Neural cell (in vitro differentiated cells): ENCODE measurements at regions not wholly inside any gene's neighbourhood (a gene's known extent, or its start where the extent isn't known, plus 50 kb on each side); places are given as distances from the start of the nearest gene placed in this dataset.

Source experiments
- H2AFZ ChIP-seq: fragments of 200-600, 300-800 bp; sonication (generic), shearing (Covaris generic); 2 replicates; pipeline ENCODE4 v1.6.0; 2014; ENCODE audit warnings: low read depth, mild to moderate bottlenecking, antibody characterized with exemption, low read length, moderate library complexity
- H3F3A ChIP-seq: fragments of 200-600 bp; shearing (Covaris generic); 2 replicates; pipeline ENCODE4 v1.6.1; 2016; ENCODE audit warnings: mild to moderate bottlenecking, moderate library complexity, mixed read lengths, antibody characterized with exemption, low read length; ENCODE audit not compliant: insufficient read depth, poor library complexity, severe bottlenecking
- H3K27ac ChIP-seq: fragments of 200-600, 300-800 bp; sonication (generic), shearing (Covaris generic); 2 replicates; pipeline ENCODE4 v1.5.1; 2014; ENCODE audit warnings: mild to moderate bottlenecking, low read length, moderate library complexity
- H3K27me3 ChIP-seq: fragments of 300-800, 200-600 bp; sonication (generic), shearing (Covaris generic); 2 replicates; pipeline ENCODE4 v1.6.0; 2014; ENCODE audit warnings: mild to moderate bottlenecking, low read depth, low read length, moderate library complexity; ENCODE audit not compliant: insufficient read depth
- H3K36me3 ChIP-seq: fragments of 300-800, 200-600 bp; sonication (generic), shearing (Covaris generic); 2 replicates; pipeline ENCODE4 v1.5.1; 2014; ENCODE audit warnings: mild to moderate bottlenecking, antibody characterized with exemption, low read length, moderate library complexity; ENCODE audit not compliant: insufficient read depth
- H3K4me2 ChIP-seq: fragments of 300-800, 200-600 bp; sonication (generic), shearing (Covaris generic); 2 replicates; pipeline ENCODE4 v1.6.0; 2014; ENCODE audit warnings: mild to moderate bottlenecking, low read length
- H3K4me3 ChIP-seq: fragments of 300-800, 200-600 bp; sonication (generic), shearing (Covaris generic); 2 replicates; pipeline ENCODE4 v1.5.1; 2014; ENCODE audit warnings: mild to moderate bottlenecking, low read length, moderate library complexity
- H3K79me2 ChIP-seq: fragments of 200-600 bp; shearing (Covaris generic); replicated peaks from 2 replicates; pipeline ENCODE4 v1.6.0; 2014; ENCODE audit warnings: mild to moderate bottlenecking, low read length, moderate library complexity; ENCODE audit not compliant: insufficient read depth
- H3K9ac ChIP-seq: fragments of 300-800, 200-600 bp; sonication (generic), shearing (Covaris generic); 2 replicates; pipeline ENCODE4 v1.6.1; 2016; ENCODE audit warnings: mild to moderate bottlenecking, low read length, mixed read lengths
- H3K9me2 ChIP-seq: fragments of 200-600 bp; shearing (Covaris generic); 2 replicates; pipeline ENCODE4 v1.6.1; 2016; ENCODE audit warnings: mild to moderate bottlenecking, low read length, mixed read lengths; ENCODE audit not compliant: insufficient read depth
- H3K9me3 ChIP-seq: fragments of 200-600, 300-800 bp; sonication (generic), shearing (Covaris generic); 2 replicates; pipeline ENCODE4 v1.6.1; 2016; ENCODE audit warnings: mild to moderate bottlenecking, mixed run types, low read length, moderate library complexity, mixed read lengths
- H4K20me1 ChIP-seq: fragments of 200-600 bp; shearing (Covaris generic); 2 replicates; pipeline ENCODE4 v1.6.1; 2016; ENCODE audit warnings: mild to moderate bottlenecking, mixed run types; ENCODE audit not compliant: insufficient read depth
- EP300 ChIP-seq: fragments of 450-650 bp; conservative IDR thresholded peaks from 2 replicates; pipeline ENCODE4 v1.6.1; 2014; ENCODE audit warnings: antibody characterized with exemption, mild to moderate bottlenecking, moderate library complexity; ENCODE audit not compliant: poor library complexity, severe bottlenecking
- EZH2 ChIP-seq: fragments of 200-600, 300-800 bp; shearing (Covaris generic), sonication (generic); IDR thresholded peaks from 2 replicates; pipeline ENCODE4 v1.6.1; 2014; ENCODE audit warnings: antibody characterized with exemption, low read length, borderline replicate concordance, mild to moderate bottlenecking; ENCODE audit not compliant: insufficient read depth, poor library complexity, severe bottlenecking
- MXI1 ChIP-seq: fragments of 450-650 bp; conservative IDR thresholded peaks from 2 replicates; pipeline ENCODE4 v1.6.1; 2014; ENCODE audit warnings: antibody characterized with exemption, mild to moderate bottlenecking; ENCODE audit not compliant: poor library complexity, severe bottlenecking
- POLR2AphosphoS5 ChIP-seq: IDR thresholded peaks from 2 replicates; pipeline ENCODE4 v1.6.1; 2012
- RAD21 ChIP-seq: fragments of 450-650 bp; conservative IDR thresholded peaks from 2 replicates; pipeline ENCODE4 v1.6.1; 2014; ENCODE audit warnings: antibody characterized with exemption, mild to moderate bottlenecking, moderate library complexity
- SMC3 ChIP-seq: fragments of 450-650 bp; conservative IDR thresholded peaks from 2 replicates; pipeline ENCODE4 v1.6.1; 2014; ENCODE audit warnings: antibody characterized with exemption, mild to moderate bottlenecking, moderate library complexity; ENCODE audit not compliant: poor library complexity
- TAF1 ChIP-seq: IDR thresholded peaks from 2 replicates; pipeline ENCODE4 v1.6.1; 2012; ENCODE audit warnings: low read depth
- TF ChIP-seq, protein P1 (sequence below): fragments of 450-650 bp; IDR thresholded peaks from 2 replicates; pipeline ENCODE4 v1.5.1; 2014; ENCODE audit warnings: antibody characterized with exemption, mild to moderate bottlenecking, moderate library complexity; ENCODE audit not compliant: poor library complexity, severe bottlenecking
- TF ChIP-seq, protein P2 (sequence below): IDR thresholded peaks from 2 replicates; pipeline ENCODE4 v1.6.1; 2012; ENCODE audit warnings: borderline replicate concordance

DNA sequence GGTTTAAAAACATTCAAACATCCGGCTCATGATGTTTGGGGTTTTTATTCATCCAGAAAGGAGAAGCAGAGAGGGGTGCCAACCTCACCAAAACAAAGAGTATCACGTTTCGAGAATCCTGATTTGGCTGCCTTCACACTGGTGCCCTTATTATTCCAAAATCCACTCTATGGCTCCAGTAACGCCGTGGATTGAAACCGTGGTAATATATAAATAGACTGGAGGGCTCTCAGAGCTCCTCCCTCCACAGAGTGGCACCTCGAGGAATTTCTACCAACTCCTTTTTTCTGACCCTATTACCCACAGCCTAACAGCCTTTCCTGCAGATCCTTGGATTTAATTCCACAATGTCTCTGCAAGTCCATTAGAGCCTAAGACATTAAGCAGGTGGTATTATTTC lies 353.6 kb downstream of the CRPPA start:
- Histone ChIP-seq H3F3A (no peaks in the 10 kb centered on the region), H3K27ac (no peak overlapping the region)
- TF ChIP-seq, protein P1, sequence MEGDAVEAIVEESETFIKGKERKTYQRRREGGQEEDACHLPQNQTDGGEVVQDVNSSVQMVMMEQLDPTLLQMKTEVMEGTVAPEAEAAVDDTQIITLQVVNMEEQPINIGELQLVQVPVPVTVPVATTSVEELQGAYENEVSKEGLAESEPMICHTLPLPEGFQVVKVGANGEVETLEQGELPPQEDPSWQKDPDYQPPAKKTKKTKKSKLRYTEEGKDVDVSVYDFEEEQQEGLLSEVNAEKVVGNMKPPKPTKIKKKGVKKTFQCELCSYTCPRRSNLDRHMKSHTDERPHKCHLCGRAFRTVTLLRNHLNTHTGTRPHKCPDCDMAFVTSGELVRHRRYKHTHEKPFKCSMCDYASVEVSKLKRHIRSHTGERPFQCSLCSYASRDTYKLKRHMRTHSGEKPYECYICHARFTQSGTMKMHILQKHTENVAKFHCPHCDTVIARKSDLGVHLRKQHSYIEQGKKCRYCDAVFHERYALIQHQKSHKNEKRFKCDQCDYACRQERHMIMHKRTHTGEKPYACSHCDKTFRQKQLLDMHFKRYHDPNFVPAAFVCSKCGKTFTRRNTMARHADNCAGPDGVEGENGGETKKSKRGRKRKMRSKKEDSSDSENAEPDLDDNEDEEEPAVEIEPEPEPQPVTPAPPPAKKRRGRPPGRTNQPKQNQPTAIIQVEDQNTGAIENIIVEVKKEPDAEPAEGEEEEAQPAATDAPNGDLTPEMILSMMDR = no peak
- no peak for TF ChIP-seq POLR2AphosphoS5

DNA sequence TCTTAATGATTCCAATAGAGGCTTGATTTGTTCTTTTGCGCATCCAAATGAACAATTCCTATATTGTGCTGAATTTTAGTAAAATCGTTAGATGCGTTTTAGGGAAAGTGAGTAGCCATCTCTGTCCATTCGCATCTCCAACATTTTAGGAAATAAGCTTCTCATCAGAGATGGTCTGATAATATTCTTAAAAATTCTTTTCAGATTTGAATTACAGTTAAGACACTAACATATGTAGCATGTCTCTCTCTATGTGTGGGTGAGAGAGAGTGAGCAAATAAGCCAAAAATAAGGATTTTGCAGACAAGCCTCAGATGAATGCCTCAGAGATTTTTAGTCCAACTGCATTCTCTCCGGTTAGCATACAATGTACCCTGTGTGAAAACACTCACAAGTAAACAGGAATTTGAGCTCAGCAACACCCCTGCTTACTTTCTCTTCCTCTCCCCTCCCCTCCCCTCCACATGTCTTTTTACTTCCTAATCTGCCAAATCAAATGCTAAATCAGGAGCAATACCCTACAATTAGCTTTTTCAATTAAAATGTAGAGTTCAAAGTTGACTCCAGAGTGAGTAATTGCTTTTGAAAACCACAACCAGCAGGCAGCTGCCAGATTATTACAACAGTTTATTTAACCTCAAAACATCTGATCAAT lies 354.4 kb downstream of the CRPPA start:
- Histone ChIP-seq H3K79me2 (no peaks in the 10 kb centered on the region), H3K4me3 (no peak overlapping the region), H3K9ac (no peak overlapping the region), H2AFZ (no peak overlapping the region), H3K4me2 (no peak overlapping the region), H3K9me2 (no peaks in the 10 kb centered on the region), H3F3A (no peaks in the 10 kb centered on the region), H3K36me3 (no peaks in the 10 kb centered on the region), H3K9me3 (no peaks in the 10 kb centered on the region), H4K20me1 (no peaks in the 10 kb centered on the region), H3K27me3 (no peaks in the 10 kb centered on the region), H3K27ac (no peak overlapping the region)
- TF ChIP-seq MXI1 (no peak), RAD21 (no peak), SMC3 (no peak), EP300 (no peak), TAF1 (no peak), POLR2AphosphoS5 (no peak), EZH2 (no peak)
- TF ChIP-seq, protein P2, sequence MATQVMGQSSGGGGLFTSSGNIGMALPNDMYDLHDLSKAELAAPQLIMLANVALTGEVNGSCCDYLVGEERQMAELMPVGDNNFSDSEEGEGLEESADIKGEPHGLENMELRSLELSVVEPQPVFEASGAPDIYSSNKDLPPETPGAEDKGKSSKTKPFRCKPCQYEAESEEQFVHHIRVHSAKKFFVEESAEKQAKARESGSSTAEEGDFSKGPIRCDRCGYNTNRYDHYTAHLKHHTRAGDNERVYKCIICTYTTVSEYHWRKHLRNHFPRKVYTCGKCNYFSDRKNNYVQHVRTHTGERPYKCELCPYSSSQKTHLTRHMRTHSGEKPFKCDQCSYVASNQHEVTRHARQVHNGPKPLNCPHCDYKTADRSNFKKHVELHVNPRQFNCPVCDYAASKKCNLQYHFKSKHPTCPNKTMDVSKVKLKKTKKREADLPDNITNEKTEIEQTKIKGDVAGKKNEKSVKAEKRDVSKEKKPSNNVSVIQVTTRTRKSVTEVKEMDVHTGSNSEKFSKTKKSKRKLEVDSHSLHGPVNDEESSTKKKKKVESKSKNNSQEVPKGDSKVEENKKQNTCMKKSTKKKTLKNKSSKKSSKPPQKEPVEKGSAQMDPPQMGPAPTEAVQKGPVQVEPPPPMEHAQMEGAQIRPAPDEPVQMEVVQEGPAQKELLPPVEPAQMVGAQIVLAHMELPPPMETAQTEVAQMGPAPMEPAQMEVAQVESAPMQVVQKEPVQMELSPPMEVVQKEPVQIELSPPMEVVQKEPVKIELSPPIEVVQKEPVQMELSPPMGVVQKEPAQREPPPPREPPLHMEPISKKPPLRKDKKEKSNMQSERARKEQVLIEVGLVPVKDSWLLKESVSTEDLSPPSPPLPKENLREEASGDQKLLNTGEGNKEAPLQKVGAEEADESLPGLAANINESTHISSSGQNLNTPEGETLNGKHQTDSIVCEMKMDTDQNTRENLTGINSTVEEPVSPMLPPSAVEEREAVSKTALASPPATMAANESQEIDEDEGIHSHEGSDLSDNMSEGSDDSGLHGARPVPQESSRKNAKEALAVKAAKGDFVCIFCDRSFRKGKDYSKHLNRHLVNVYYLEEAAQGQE = no peak
- TF ChIP-seq, protein P1 = no peak

More for the DNA sequence above, 353.6 kb downstream of the CRPPA start:
- Histone ChIP-seq H3K4me2 (no peak overlapping the region), H3K4me3 (no peak overlapping the region), H3K36me3 (no peaks in the 10 kb centered on the region), H3K27me3 (no peaks in the 10 kb centered on the region), H3K79me2 (no peaks in the 10 kb centered on the region), H3K9me3 (no peaks in the 10 kb centered on the region), H4K20me1 (no peaks in the 10 kb centered on the region), H3K9me2 (no peaks in the 10 kb centered on the region), H3K9ac (no peak overlapping the region), H2AFZ (no peak overlapping the region)
